ENCODE measurements at regions not wholly inside any gene's neighbourhood (a gene's known extent, or its start where the extent isn't known, plus 50 kb on each side); places are given as distances from the start of the nearest gene placed in this dataset.

DNA sequence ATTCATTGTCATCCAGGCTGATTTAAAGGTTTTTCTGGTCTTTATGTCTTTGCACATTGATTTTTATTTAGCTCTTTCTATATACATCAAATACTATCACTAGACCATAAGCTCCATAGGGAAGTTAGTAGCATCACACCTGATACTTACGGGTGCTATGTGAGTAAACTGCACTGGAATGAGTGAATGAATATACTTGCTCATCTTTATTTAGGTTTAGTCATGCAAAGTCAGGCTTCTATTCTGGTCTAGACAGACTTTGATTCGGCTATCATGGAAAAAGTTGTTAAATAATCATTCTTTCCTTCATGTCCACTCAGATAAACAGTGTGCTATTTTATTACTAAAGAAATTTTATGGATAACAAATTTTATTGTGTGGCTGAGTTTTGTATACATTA lies 457.8 kb upstream of the PCDH7 start:
- TF ChIP-seq POLR2AphosphoS5 (IDR thresholded peaks at IDR 0.05; ENCODE audit: low read depth, low read length) (no peak), CHD2 (IDR thresholded peaks at IDR 0.05; ENCODE audit: low read length) (no peak), ZNF274 (IDR thresholded peaks at IDR 0.05; ENCODE audit: borderline replicate concordance, extremely low read depth, low read length) (no peak), KDM5A (IDR thresholded peaks at IDR 0.05; ENCODE audit: low read length) (no peak), RFX5 (IDR thresholded peaks at IDR 0.05; ENCODE audit: borderline replicate concordance, low read depth, low read length) (no peak), SIN3A (conservative IDR thresholded peaks at IDR 0.05 in 1 of 2, IDR thresholded peaks at IDR 0.05 in 1 of 2; ENCODE audit: low read depth in 1 of 2, low read length in 2 of 2) (no peak)
